ENCODE measurements at regions not wholly inside any gene's neighbourhood (a gene's known extent, or its start where the extent isn't known, plus 50 kb on each side); places are given as distances from the start of the nearest gene placed in this dataset.
"Not testable (repeated sequence)": the region's sequence is repeated elsewhere in the genome, so short reads cannot be mapped to it uniquely, and the experiment has no call there.

GRCh38 chr6:20263059-20263458, 50.8 kb upstream of the MBOAT1 start:
- no peak for DNase-seq

- no peak for DNase-seq
Observed at GRCh38 chr6:20265842-20266241, 53.6 kb upstream of the MBOAT1 start.

GRCh38 chr6:20266851-20267608, 54.8 kb upstream of the MBOAT1 start:
- no peak for DNase-seq

- DNase-seq, result no peak
Observed at GRCh38 chr6:20269181-20269580, 56.9 kb upstream of the MBOAT1 start.

GRCh38 chr6:20271818-20272217, 59.5 kb upstream of the MBOAT1 start:
- no peak for DNase-seq

GRCh38 chr6:20274137-20274536, 61.9 kb upstream of the MBOAT1 start:
- no peak for DNase-seq

GRCh38 chr6:20275837-20276236, 63.6 kb upstream of the MBOAT1 start:
- DNase-seq, result not testable (repeated sequence)

GRCh38 chr6:20277724-20278123, 65.5 kb upstream of the MBOAT1 start:
- not testable (repeated sequence) for DNase-seq

GRCh38 chr6:20279051-20279450, 66.8 kb upstream of the MBOAT1 start:
- DNase-seq, result no peak

GRCh38 chr6:20279608-20280287, 67.5 kb upstream of the MBOAT1 start:
- DNase-seq, result no peak

- DNase-seq, result no peak
Observed at GRCh38 chr6:20280288-20280621, 68.0 kb upstream of the MBOAT1 start.

- no peak for DNase-seq
Observed at GRCh38 chr6:20284672-20285071, 72.4 kb upstream of the MBOAT1 start.

- DNase-seq, result no peak
Observed at GRCh38 chr6:20286968-20287565, 74.8 kb upstream of the MBOAT1 start.

GRCh38 chr6:20291764-20292580, 79.7 kb upstream of the MBOAT1 start:
- peak in 5 of 6 experiments; percentile 30 to 81 (median 62) for DNase-seq

- peak in 1 of 6 experiments; percentile 4 for DNase-seq
Observed at GRCh38 chr6:20292905-20293304, 80.6 kb upstream of the MBOAT1 start.

GRCh38 chr6:20301256-20301655, 89.0 kb upstream of the MBOAT1 start:
- DNase-seq, result no peak

GRCh38 chr6:20302168-20302567, 89.9 kb upstream of the MBOAT1 start:
- DNase-seq, result no peak

GRCh38 chr6:20302702-20303251, 90.5 kb upstream of the MBOAT1 start:
- DNase-seq, result no peak

- DNase-seq, result no peak
Observed at GRCh38 chr6:20306491-20306890, 94.2 kb upstream of the MBOAT1 start.

- DNase-seq, result no peak
Observed at GRCh38 chr6:20309186-20309585, 92.5 kb upstream of the E2F3 start.

GRCh38 chr6:20310185-20310584, 91.5 kb upstream of the E2F3 start:
- no peak for DNase-seq

- DNase-seq, result no peak
Observed at GRCh38 chr6:20312606-20313005, 89.1 kb upstream of the E2F3 start.

- DNase-seq, result no peak
Observed at GRCh38 chr6:20313051-20313450, 88.6 kb upstream of the E2F3 start.
